H9 (cell line): ENCODE measurements at regions not wholly inside any gene's neighbourhood (a gene's known extent, or its start where the extent isn't known, plus 50 kb on each side); places are given as distances from the start of the nearest gene placed in this dataset.

Experiments
- DNase-seq: peaks from one replicate; pipeline ENCODE4 v3.0.0-alpha.2; 2017
- H2AFZ ChIP-seq: one replicate; pipeline ENCODE4 v1.6.1; 2013; ENCODE audit warnings: mild to moderate bottlenecking, low read length, control low read depth, moderate library complexity
- H2AK5ac ChIP-seq: 2 replicates; pipeline ENCODE4 v1.6.1; 2013; ENCODE audit warnings: low read length, control low read depth, mixed read lengths; ENCODE audit not compliant: insufficient read length
- H2BK120ac ChIP-seq: one replicate; pipeline ENCODE4 v1.6.1; 2013; ENCODE audit warnings: low read depth, mild to moderate bottlenecking, low read length, control low read depth, inconsistent platforms; ENCODE audit not compliant: poor library complexity, severe bottlenecking
- H2BK12ac ChIP-seq: 2 replicates; pipeline ENCODE4 v1.6.1; 2013; ENCODE audit warnings: low read length, control low read depth, mixed read lengths, low read depth; ENCODE audit not compliant: insufficient read length
- H2BK15ac ChIP-seq: 2 replicates; pipeline ENCODE4 v1.6.1; 2013; ENCODE audit warnings: low read depth, low read length, control low read depth
- H2BK20ac ChIP-seq: one replicate; pipeline ENCODE4 v1.6.1; 2013; ENCODE audit warnings: low read depth, mild to moderate bottlenecking, low read length, control low read depth, inconsistent platforms; ENCODE audit not compliant: poor library complexity, severe bottlenecking
- H2BK5ac ChIP-seq: 2 replicates; pipeline ENCODE4 v1.6.1; 2013; ENCODE audit warnings: low read length, control low read depth, mixed read lengths; ENCODE audit not compliant: insufficient read length
- H3K14ac ChIP-seq: 2 replicates; pipeline ENCODE4 v1.6.1; 2013; ENCODE audit warnings: low read length, control low read depth; ENCODE audit not compliant: insufficient read depth
- H3K18ac ChIP-seq: 2 replicates; pipeline ENCODE4 v1.6.1; 2013; ENCODE audit warnings: low read depth, mild to moderate bottlenecking, mixed read lengths, low read length, control low read depth; ENCODE audit not compliant: insufficient read length
- H3K23ac ChIP-seq: 2 replicates; pipeline ENCODE4 v1.6.1; 2013; ENCODE audit warnings: low read length, control low read depth, mixed read lengths, low read depth; ENCODE audit not compliant: insufficient read length
- H3K23me2 ChIP-seq: 2 replicates; pipeline ENCODE4 v1.6.1; 2013; ENCODE audit warnings: low read depth, mild to moderate bottlenecking, mixed read lengths, low read length, control low read depth; ENCODE audit not compliant: insufficient read length, poor library complexity, severe bottlenecking
- H3K27ac ChIP-seq: 2 replicates; pipeline ENCODE4 v1.5.1; 2013; ENCODE audit warnings: low read length, control low read depth, mixed read lengths, low read depth; ENCODE audit not compliant: insufficient read length
- H3K27me3 ChIP-seq: 2 replicates; pipeline ENCODE4 v1.6.1; 2013; ENCODE audit warnings: low read length, control low read depth, inconsistent platforms; ENCODE audit not compliant: insufficient read depth
- H3K4ac ChIP-seq: 2 replicates; pipeline ENCODE4 v1.6.1; 2013; ENCODE audit warnings: low read depth, mild to moderate bottlenecking, control low read depth, inconsistent platforms, low read length, moderate library complexity
- H3K4me1 ChIP-seq: 2 replicates; pipeline ENCODE4 v1.6.1; 2013; ENCODE audit warnings: low read length, control low read depth, inconsistent platforms; ENCODE audit not compliant: insufficient read depth
- H3K4me2 ChIP-seq: 2 replicates; pipeline ENCODE4 v1.6.1; 2013; ENCODE audit warnings: low read length, control low read depth, mixed read lengths; ENCODE audit not compliant: insufficient read length, insufficient read depth
- H3K56ac ChIP-seq: 2 replicates; pipeline ENCODE4 v1.6.1; 2013; ENCODE audit warnings: low read depth, mild to moderate bottlenecking, mixed read lengths, low read length, control low read depth; ENCODE audit not compliant: insufficient read length
- H3K79me1 ChIP-seq: 2 replicates; pipeline ENCODE4 v1.6.1; 2013; ENCODE audit warnings: low read depth, mild to moderate bottlenecking, moderate library complexity, low read length, control low read depth, inconsistent platforms; ENCODE audit not compliant: insufficient read depth, poor library complexity, severe bottlenecking
- H3K79me2 ChIP-seq: 2 replicates; pipeline ENCODE4 v1.6.1; 2013; ENCODE audit warnings: low read length, control low read depth, inconsistent platforms; ENCODE audit not compliant: insufficient read depth
- H3K9ac ChIP-seq: 2 replicates; pipeline ENCODE4 v1.6.1; 2013; ENCODE audit warnings: low read length, control low read depth, mixed read lengths; ENCODE audit not compliant: insufficient read length; ENCODE audit errors: extremely low read depth
- H3K9me3 ChIP-seq: one replicate; pipeline ENCODE4 v1.6.1; 2013; ENCODE audit warnings: low read depth, low read length, inconsistent platforms; ENCODE audit not compliant: control insufficient read depth
- H3T11ph ChIP-seq: one replicate; pipeline ENCODE4 v1.6.1; 2013; ENCODE audit warnings: mild to moderate bottlenecking, low read length, control low read depth, inconsistent platforms
- H4K20me1 ChIP-seq: one replicate; pipeline ENCODE4 v1.6.1; 2013; ENCODE audit not compliant: control insufficient read depth, insufficient read length, insufficient read depth
- H4K5ac ChIP-seq: 2 replicates; pipeline ENCODE4 v1.6.1; 2013; ENCODE audit warnings: low read depth, mild to moderate bottlenecking, mixed read lengths, low read length, control low read depth; ENCODE audit not compliant: insufficient read length
- H4K8ac ChIP-seq: replicated peaks from 2 replicates; pipeline ENCODE4 v1.6.1; 2013; ENCODE audit warnings: low read length, control low read depth, mixed read lengths, low read depth; ENCODE audit not compliant: insufficient read length
- H4K91ac ChIP-seq: 2 replicates; pipeline ENCODE4 v1.6.1; 2013; ENCODE audit warnings: low read depth, mild to moderate bottlenecking, moderate library complexity, mixed read lengths, low read length, control low read depth; ENCODE audit not compliant: insufficient read length
- H3K27ac Mint-ChIP-seq, 3 experiments: 2 replicates in 2 of 3; 3 replicates in 1 of 3; pipeline ENCODE4 v1.8.0; 2020 to 2021; ENCODE audit warnings: mixed read lengths in 3 of 3, mild to moderate bottlenecking in 1 of 3, moderate library complexity in 1 of 3
- H3K27me3 Mint-ChIP-seq: 2 replicates; pipeline ENCODE4 v1.8.0; 2021; ENCODE audit warnings: low read depth, mild to moderate bottlenecking, moderate library complexity, mixed read lengths
- H3K36me3 Mint-ChIP-seq, 3 experiments: 2 replicates in 2 of 3; 3 replicates in 1 of 3; pipeline ENCODE4 v1.8.0; 2020 to 2021; ENCODE audit warnings: low read depth in 3 of 3, mixed read lengths in 3 of 3; ENCODE audit not compliant: insufficient read depth in 1 of 3
- H3K4me1 Mint-ChIP-seq, 2 experiments: 2 replicates each; pipeline ENCODE4 v1.8.0; 2020; ENCODE audit warnings: mixed read lengths in 2 of 2
- H3K4me3 Mint-ChIP-seq, 2 experiments: 2 replicates in 1 of 2; 3 replicates in 1 of 2; pipeline ENCODE4 v1.8.0; 2020 to 2021; ENCODE audit warnings: mild to moderate bottlenecking in 2 of 2, mixed read lengths in 2 of 2, moderate library complexity in 1 of 2
- H3K9me3 Mint-ChIP-seq, 2 experiments: 2 replicates in 1 of 2; 3 replicates in 1 of 2; pipeline ENCODE4 v1.8.0; 2020; ENCODE audit warnings: mild to moderate bottlenecking in 2 of 2, mixed read lengths in 2 of 2, moderate library complexity in 1 of 2
- CTCF ChIP-seq: fragments of 200-600 bp; sonication (generic); conservative IDR thresholded peaks from 3 replicates; pipeline ENCODE4 v1.8.0; 2021; ENCODE audit warnings: antibody characterized with exemption, mild to moderate bottlenecking

GRCh38 chr12:114911196-114911595 lies 227.2 kb upstream of the TBX3 start:
- Histone ChIP-seq H2BK120ac (no peak overlapping the region), H4K20me1 (no peaks in the 10 kb centered on the region), H3K9me3 (no peaks in the 10 kb centered on the region), H2AK5ac (no peak overlapping the region), H3K4ac (no peak overlapping the region), H4K91ac (no peak overlapping the region), H3K56ac (no peak overlapping the region), H2BK12ac (no peak overlapping the region), H3K4me1 (no peaks in the 10 kb centered on the region), H3K79me2 (no peaks in the 10 kb centered on the region), H4K5ac (no peak overlapping the region), H3K27ac (no peak overlapping the region), H3K14ac (no peak overlapping the region), H4K8ac (no peak overlapping the region), H2AFZ (no peak overlapping the region), H3K4me2 (no peak overlapping the region), H3T11ph (no peak overlapping the region), H2BK15ac (no peak overlapping the region), H3K23ac (no peak overlapping the region), H3K79me1 (no peaks in the 10 kb centered on the region), H3K9ac (no peak overlapping the region), H3K18ac (no peak overlapping the region), H2BK20ac (no peak overlapping the region), H3K23me2 (no peaks in the 10 kb centered on the region), H2BK5ac (no peak overlapping the region), H3K27me3 (no peaks in the 10 kb centered on the region)
- Mint-ChIP-seq H3K4me3 (no peak overlapping the region), H3K27ac (no peak overlapping the region), H3K4me1 (peaks cover 0 to under 1% of the 10 kb centered on the region in 2 experiments; a peak in 1 of 4 replicates), H3K36me3 (no peaks in the 10 kb centered on the region), H3K27me3 (peaks cover 3% of the 10 kb centered on the region), H3K9me3 (no peaks in the 10 kb centered on the region)
- DNase-seq = no peak
- TF ChIP-seq CTCF = no peak
